ENCODE measurements at regions not wholly inside any gene's neighbourhood (a gene's known extent, or its start where the extent isn't known, plus 50 kb on each side); places are given as distances from the start of the nearest gene placed in this dataset.

DNA sequence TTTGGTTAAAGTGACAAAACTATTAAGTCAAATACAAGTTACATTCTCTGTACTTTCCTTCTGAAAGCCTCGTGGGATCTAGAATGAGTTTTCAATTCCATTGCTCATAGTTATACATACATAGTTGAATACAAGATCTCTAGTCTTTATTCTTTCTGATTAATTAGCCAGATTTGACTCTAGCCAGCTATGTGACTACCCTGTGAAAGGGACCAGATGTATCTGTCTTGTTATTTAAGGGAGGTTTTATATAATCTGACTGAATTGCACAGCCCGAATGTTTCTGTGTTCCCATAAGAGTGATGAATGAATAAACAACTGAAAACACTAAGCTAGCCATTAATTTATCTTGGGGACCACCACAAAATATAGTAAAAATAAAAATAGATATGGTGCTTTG is 166.7 kb downstream of the TMEM167A start:
- TF ChIP-seq GABPA (IDR thresholded peaks at IDR 0.05; ENCODE audit: low read depth), result no peak
- no peak for TF ChIP-seq SPI1 (IDR thresholded peaks at IDR 0.05; ENCODE audit: borderline replicate concordance, low read depth)
- Histone ChIP-seq H3K27ac (replicated peaks) (no peak overlapping the region), H3K27me3 (ENCODE audit: insufficient read depth, poor library complexity, severe bottlenecking) (no peaks in the 10 kb centered on the region), H3K4me3 (replicated peaks; ENCODE audit: insufficient read depth, low read length) (no peak overlapping the region)
- DNase-seq (ENCODE audit: low read depth in 1 of 2, low spot score in 1 of 2), result no peak

DNA sequence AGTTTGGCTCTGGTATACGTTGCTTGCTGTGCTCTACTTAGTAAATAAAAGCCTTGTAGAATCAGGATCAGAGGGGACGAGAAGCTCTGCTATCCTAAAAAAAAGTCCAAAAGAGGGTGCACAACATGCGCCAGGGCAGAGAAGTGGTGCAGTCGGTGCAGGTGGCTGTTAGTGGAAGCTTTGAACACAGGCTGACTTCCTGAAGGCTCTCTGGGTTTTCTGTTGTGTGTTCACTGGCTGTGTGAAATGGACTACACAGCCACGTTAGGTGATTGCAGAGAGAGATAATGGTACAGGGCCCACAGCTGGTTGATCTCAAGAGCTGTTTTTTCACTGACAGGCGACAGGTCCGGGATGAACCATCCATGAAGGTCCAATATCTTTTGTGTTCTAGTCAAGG is 167.4 kb downstream of the TMEM167A start:
- TF ChIP-seq, protein P1, sequence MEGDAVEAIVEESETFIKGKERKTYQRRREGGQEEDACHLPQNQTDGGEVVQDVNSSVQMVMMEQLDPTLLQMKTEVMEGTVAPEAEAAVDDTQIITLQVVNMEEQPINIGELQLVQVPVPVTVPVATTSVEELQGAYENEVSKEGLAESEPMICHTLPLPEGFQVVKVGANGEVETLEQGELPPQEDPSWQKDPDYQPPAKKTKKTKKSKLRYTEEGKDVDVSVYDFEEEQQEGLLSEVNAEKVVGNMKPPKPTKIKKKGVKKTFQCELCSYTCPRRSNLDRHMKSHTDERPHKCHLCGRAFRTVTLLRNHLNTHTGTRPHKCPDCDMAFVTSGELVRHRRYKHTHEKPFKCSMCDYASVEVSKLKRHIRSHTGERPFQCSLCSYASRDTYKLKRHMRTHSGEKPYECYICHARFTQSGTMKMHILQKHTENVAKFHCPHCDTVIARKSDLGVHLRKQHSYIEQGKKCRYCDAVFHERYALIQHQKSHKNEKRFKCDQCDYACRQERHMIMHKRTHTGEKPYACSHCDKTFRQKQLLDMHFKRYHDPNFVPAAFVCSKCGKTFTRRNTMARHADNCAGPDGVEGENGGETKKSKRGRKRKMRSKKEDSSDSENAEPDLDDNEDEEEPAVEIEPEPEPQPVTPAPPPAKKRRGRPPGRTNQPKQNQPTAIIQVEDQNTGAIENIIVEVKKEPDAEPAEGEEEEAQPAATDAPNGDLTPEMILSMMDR (IDR thresholded peaks at IDR 0.05; ENCODE audit: insufficient read depth, low read length), result no peak
- TF ChIP-seq POLR2AphosphoS5 (IDR thresholded peaks at IDR 0.05; ENCODE audit: low read depth) (no peak), GABPA (IDR thresholded peaks at IDR 0.05; ENCODE audit: low read depth) (no peak), SPI1 (IDR thresholded peaks at IDR 0.05; ENCODE audit: borderline replicate concordance, low read depth) (no peak)
- TF ChIP-seq, protein P2, sequence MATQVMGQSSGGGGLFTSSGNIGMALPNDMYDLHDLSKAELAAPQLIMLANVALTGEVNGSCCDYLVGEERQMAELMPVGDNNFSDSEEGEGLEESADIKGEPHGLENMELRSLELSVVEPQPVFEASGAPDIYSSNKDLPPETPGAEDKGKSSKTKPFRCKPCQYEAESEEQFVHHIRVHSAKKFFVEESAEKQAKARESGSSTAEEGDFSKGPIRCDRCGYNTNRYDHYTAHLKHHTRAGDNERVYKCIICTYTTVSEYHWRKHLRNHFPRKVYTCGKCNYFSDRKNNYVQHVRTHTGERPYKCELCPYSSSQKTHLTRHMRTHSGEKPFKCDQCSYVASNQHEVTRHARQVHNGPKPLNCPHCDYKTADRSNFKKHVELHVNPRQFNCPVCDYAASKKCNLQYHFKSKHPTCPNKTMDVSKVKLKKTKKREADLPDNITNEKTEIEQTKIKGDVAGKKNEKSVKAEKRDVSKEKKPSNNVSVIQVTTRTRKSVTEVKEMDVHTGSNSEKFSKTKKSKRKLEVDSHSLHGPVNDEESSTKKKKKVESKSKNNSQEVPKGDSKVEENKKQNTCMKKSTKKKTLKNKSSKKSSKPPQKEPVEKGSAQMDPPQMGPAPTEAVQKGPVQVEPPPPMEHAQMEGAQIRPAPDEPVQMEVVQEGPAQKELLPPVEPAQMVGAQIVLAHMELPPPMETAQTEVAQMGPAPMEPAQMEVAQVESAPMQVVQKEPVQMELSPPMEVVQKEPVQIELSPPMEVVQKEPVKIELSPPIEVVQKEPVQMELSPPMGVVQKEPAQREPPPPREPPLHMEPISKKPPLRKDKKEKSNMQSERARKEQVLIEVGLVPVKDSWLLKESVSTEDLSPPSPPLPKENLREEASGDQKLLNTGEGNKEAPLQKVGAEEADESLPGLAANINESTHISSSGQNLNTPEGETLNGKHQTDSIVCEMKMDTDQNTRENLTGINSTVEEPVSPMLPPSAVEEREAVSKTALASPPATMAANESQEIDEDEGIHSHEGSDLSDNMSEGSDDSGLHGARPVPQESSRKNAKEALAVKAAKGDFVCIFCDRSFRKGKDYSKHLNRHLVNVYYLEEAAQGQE (IDR thresholded peaks at IDR 0.05; ENCODE audit: insufficient replicate concordance, low read depth), result no peak
- Histone ChIP-seq H3K27ac (replicated peaks) (no peak overlapping the region), H3K4me3 (replicated peaks; ENCODE audit: insufficient read depth, low read length) (no peak overlapping the region), H3K27me3 (ENCODE audit: insufficient read depth, poor library complexity, severe bottlenecking) (no peaks in the 10 kb centered on the region)
- DNase-seq (ENCODE audit: low read depth in 1 of 2, low spot score in 1 of 2), result no peak

DNA sequence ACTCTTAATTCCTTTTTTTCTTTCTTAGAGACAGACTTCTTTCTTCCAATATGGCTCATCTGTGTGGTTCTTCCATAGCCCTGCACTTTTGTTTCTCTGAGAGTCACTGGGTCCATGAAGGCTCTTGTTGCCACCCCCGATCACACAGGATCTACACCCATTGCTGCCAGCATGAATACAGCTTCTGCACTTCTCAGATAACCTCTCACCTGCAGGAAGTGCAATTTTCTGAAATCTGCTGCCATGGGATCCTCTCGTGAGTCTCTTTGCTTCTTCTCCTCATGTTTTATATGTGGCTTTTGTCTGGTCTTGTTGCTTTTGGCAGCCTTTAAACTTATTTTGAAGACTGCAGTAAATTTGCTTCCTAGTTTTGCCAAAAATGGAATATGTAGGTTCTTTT is 171.2 kb downstream of the TMEM167A start:
- Histone ChIP-seq H3K4me3 (replicated peaks; ENCODE audit: insufficient read depth, low read length) (no peak overlapping the region), H3K27ac (replicated peaks) (no peak overlapping the region), H3K27me3 (ENCODE audit: insufficient read depth, poor library complexity, severe bottlenecking) (no peaks in the 10 kb centered on the region)
- no peak for DNase-seq (ENCODE audit: low read depth in 1 of 2, low spot score in 1 of 2)
- TF ChIP-seq POLR2AphosphoS5 (IDR thresholded peaks at IDR 0.05; ENCODE audit: low read depth) (no peak), SPI1 (IDR thresholded peaks at IDR 0.05; ENCODE audit: borderline replicate concordance, low read depth) (no peak), GABPA (IDR thresholded peaks at IDR 0.05; ENCODE audit: low read depth) (no peak)
- TF ChIP-seq, protein P1 (IDR thresholded peaks at IDR 0.05; ENCODE audit: insufficient read depth, low read length), result no peak
- TF ChIP-seq, protein P2 (IDR thresholded peaks at IDR 0.05; ENCODE audit: insufficient replicate concordance, low read depth), result no peak

DNA sequence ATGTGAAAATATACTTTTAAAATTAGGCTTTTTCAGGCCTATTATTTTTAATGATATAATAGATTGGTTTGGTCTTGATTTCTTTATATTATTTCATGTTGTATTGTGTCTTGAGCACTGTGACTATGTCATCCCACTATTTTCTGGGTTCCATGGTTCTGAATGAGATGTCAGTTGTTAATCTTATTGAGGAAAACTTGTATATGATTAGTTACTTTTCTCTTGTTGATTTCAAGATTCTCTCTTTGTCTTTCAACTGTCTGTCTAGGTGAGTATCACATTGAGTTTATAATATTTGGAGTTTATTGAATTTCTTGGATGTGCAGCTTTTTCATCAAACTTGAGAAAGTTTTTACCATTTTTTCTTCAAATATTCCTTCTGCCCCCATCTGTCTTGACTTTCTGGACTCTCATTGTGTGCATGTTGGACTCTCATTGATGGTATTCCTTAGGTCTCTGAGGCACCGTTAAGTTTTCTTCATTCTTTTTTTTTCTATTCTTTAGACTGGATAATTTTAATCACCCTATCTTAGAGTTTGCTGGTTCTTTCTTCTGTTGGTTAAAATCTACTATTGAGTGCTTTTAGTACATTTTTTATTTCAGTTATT is 175.8 kb downstream of the TMEM167A start:
- no peaks in the 10 kb centered on the region for H3K27me3 ChIP-seq (ENCODE audit: insufficient read depth, poor library complexity, severe bottlenecking)
- no peak overlapping the region for H3K27ac ChIP-seq (replicated peaks)
- DNase-seq (ENCODE audit: low read depth in 1 of 2, low spot score in 1 of 2), result no peak
- H3K4me3 ChIP-seq (replicated peaks; ENCODE audit: insufficient read depth, low read length), result no peak overlapping the region
- no peak for TF ChIP-seq POLR2AphosphoS5 (IDR thresholded peaks at IDR 0.05; ENCODE audit: low read depth)
- no peak for TF ChIP-seq SPI1 (IDR thresholded peaks at IDR 0.05; ENCODE audit: borderline replicate concordance, low read depth)
- TF ChIP-seq, protein P2 (IDR thresholded peaks at IDR 0.05; ENCODE audit: insufficient replicate concordance, low read depth), result no peak
- TF ChIP-seq, protein P1 (IDR thresholded peaks at IDR 0.05; ENCODE audit: insufficient read depth, low read length), result no peak
- TF ChIP-seq GABPA (IDR thresholded peaks at IDR 0.05; ENCODE audit: low read depth), result no peak

Data from HL-60 (cell line).